ENCODE measurements at regions not wholly inside any gene's neighbourhood (a gene's known extent, or its start where the extent isn't known, plus 50 kb on each side); places are given as distances from the start of the nearest gene placed in this dataset.

DNA sequence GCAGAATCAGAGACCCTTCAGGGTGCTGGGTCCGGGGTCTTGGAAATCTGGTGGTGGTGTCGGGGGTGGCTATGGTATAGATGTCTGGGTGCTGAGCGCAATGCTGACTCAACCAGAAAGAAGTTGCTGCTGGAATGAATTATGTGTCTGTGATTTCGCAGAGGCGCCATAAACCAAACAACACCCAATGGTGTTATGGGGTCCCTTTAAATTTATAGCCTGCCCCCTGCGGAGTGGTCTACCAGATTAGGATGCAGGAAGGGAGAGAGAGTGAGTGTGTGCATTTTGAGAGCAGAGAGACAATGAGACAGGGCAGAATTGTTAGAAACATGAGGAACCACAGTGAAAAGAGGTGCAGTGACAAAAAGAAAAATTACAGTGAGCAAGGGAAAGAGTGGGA is 100.7 kb upstream of the CDH11 start:
- no peak overlapping the region for H3K27ac ChIP-seq
- no peaks in the 10 kb centered on the region for H4K20me1 ChIP-seq (ENCODE audit: insufficient read depth)
- H3K79me2 ChIP-seq (ENCODE audit: insufficient read depth, low read depth), result no peaks in the 10 kb centered on the region
- H3K27me3 ChIP-seq (ENCODE audit: insufficient read depth, low read depth), result no peaks in the 10 kb centered on the region
- no peak overlapping the region for H3K4me2 ChIP-seq
- H3K4me1 ChIP-seq (ENCODE audit: low read depth, poor library complexity, severe bottlenecking), result no peaks in the 10 kb centered on the region
- TF ChIP-seq CTCF (conservative IDR thresholded peaks at IDR 0.05; ENCODE audit: low read depth, low read length), result no peak
- no peak overlapping the region for H3K4me3 ChIP-seq (IDR thresholded peaks at IDR 0.05; ENCODE audit: insufficient read depth, low read depth, low read length)
- no peaks in the 10 kb centered on the region for H3K36me3 ChIP-seq (ENCODE audit: insufficient read depth)
- no peak overlapping the region for H3K9ac ChIP-seq
- no peak overlapping the region for H2AFZ ChIP-seq (ENCODE audit: low read depth)

DNA sequence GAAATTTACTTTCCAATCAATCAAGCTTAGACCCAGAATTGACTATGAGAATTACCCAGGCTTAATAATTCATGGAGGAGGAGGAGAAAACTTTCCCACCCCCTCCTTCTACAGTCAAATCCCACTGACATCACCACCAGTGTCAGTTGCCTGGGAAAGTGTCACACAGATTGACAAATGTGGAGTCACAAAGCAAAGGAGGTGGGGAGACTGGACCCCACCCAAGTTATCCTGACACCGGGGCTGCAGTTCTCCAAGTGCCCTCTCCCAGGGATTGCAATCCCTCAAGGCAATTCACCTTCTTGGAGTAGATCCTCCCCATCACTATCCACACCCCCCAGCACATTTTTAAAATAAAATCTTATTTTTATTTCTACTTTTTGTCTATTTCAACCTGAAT is 100.2 kb upstream of the CDH11 start:
- no peak overlapping the region for H3K27ac ChIP-seq
- no peak overlapping the region for H2AFZ ChIP-seq (ENCODE audit: low read depth)
- no peaks in the 10 kb centered on the region for H4K20me1 ChIP-seq (ENCODE audit: insufficient read depth)
- no peak overlapping the region for H3K4me3 ChIP-seq (IDR thresholded peaks at IDR 0.05; ENCODE audit: insufficient read depth, low read depth, low read length)
- no peaks in the 10 kb centered on the region for H3K36me3 ChIP-seq (ENCODE audit: insufficient read depth)
- H3K27me3 ChIP-seq (ENCODE audit: insufficient read depth, low read depth), result no peaks in the 10 kb centered on the region
- no peak overlapping the region for H3K9ac ChIP-seq
- H3K4me2 ChIP-seq, result no peak overlapping the region
- no peaks in the 10 kb centered on the region for H3K79me2 ChIP-seq (ENCODE audit: insufficient read depth, low read depth)
- no peaks in the 10 kb centered on the region for H3K4me1 ChIP-seq (ENCODE audit: low read depth, poor library complexity, severe bottlenecking)
- no peak for TF ChIP-seq CTCF (conservative IDR thresholded peaks at IDR 0.05; ENCODE audit: low read depth, low read length)

GRCh38 chr16:65219786-65220185 is 97.9 kb upstream of the CDH11 start:
- H3K27me3 ChIP-seq (ENCODE audit: insufficient read depth, low read depth), result no peaks in the 10 kb centered on the region
- H4K20me1 ChIP-seq (ENCODE audit: insufficient read depth), result no peaks in the 10 kb centered on the region
- no peak for TF ChIP-seq CTCF (conservative IDR thresholded peaks at IDR 0.05; ENCODE audit: low read depth, low read length)
- H3K36me3 ChIP-seq (ENCODE audit: insufficient read depth), result no peaks in the 10 kb centered on the region
- H2AFZ ChIP-seq (ENCODE audit: low read depth), result no peak overlapping the region
- no peak overlapping the region for H3K27ac ChIP-seq
- H3K79me2 ChIP-seq (ENCODE audit: insufficient read depth, low read depth), result no peaks in the 10 kb centered on the region
- H3K9ac ChIP-seq, result no peak overlapping the region
- no peak overlapping the region for H3K4me2 ChIP-seq
- H3K4me1 ChIP-seq (ENCODE audit: low read depth, poor library complexity, severe bottlenecking), result no peaks in the 10 kb centered on the region
- H3K4me3 ChIP-seq (IDR thresholded peaks at IDR 0.05; ENCODE audit: insufficient read depth, low read depth, low read length), result no peak overlapping the region

GRCh38 chr16:65218348-65218747 is 96.5 kb upstream of the CDH11 start:
- no peaks in the 10 kb centered on the region for H4K20me1 ChIP-seq (ENCODE audit: insufficient read depth)
- H3K9ac ChIP-seq, result no peak overlapping the region
- no peaks in the 10 kb centered on the region for H3K27me3 ChIP-seq (ENCODE audit: insufficient read depth, low read depth)
- H3K4me1 ChIP-seq (ENCODE audit: low read depth, poor library complexity, severe bottlenecking), result no peaks in the 10 kb centered on the region
- no peak overlapping the region for H3K27ac ChIP-seq
- no peaks in the 10 kb centered on the region for H3K79me2 ChIP-seq (ENCODE audit: insufficient read depth, low read depth)
- H3K36me3 ChIP-seq (ENCODE audit: insufficient read depth), result no peaks in the 10 kb centered on the region
- H2AFZ ChIP-seq (ENCODE audit: low read depth), result no peak overlapping the region
- H3K4me3 ChIP-seq (IDR thresholded peaks at IDR 0.05; ENCODE audit: insufficient read depth, low read depth, low read length), result no peak overlapping the region
- H3K4me2 ChIP-seq, result no peak overlapping the region
- no peak for TF ChIP-seq CTCF (conservative IDR thresholded peaks at IDR 0.05; ENCODE audit: low read depth, low read length)
